NB4 (cell line): ENCODE measurements at regions not wholly inside any gene's neighbourhood (a gene's known extent, or its start where the extent isn't known, plus 50 kb on each side); places are given as distances from the start of the nearest gene placed in this dataset.

Experiments used
- MYC ChIP-seq: IDR thresholded peaks from 2 replicates; pipeline ENCODE4 v1.6.1; 2011; ENCODE audit warnings: low read depth, low read length
- POLR2A ChIP-seq: IDR thresholded peaks from 2 replicates; pipeline ENCODE4 v1.6.1; 2011; ENCODE audit warnings: mild to moderate bottlenecking; ENCODE audit not compliant: insufficient read length; ENCODE audit errors: extremely low read depth
- TF ChIP-seq, protein P1 (sequence below): IDR thresholded peaks from one replicate; pipeline ENCODE4 v1.5.1; 2012; ENCODE audit warnings: low read depth, low read length
- TF ChIP-seq, protein P2 (sequence below): IDR thresholded peaks from 2 replicates; pipeline ENCODE4 v1.6.1; 2011; ENCODE audit warnings: low read depth, low read length

- TF ChIP-seq, protein P1, sequence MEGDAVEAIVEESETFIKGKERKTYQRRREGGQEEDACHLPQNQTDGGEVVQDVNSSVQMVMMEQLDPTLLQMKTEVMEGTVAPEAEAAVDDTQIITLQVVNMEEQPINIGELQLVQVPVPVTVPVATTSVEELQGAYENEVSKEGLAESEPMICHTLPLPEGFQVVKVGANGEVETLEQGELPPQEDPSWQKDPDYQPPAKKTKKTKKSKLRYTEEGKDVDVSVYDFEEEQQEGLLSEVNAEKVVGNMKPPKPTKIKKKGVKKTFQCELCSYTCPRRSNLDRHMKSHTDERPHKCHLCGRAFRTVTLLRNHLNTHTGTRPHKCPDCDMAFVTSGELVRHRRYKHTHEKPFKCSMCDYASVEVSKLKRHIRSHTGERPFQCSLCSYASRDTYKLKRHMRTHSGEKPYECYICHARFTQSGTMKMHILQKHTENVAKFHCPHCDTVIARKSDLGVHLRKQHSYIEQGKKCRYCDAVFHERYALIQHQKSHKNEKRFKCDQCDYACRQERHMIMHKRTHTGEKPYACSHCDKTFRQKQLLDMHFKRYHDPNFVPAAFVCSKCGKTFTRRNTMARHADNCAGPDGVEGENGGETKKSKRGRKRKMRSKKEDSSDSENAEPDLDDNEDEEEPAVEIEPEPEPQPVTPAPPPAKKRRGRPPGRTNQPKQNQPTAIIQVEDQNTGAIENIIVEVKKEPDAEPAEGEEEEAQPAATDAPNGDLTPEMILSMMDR, result no peak
- TF ChIP-seq POLR2A (no peak), MYC (no peak)
- TF ChIP-seq, protein P2, sequence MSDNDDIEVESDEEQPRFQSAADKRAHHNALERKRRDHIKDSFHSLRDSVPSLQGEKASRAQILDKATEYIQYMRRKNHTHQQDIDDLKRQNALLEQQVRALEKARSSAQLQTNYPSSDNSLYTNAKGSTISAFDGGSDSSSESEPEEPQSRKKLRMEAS, result no peak
Observed at GRCh38 chr20:52267418-52267817, 75.8 kb upstream of the ZFP64 start.
